ENCODE measurements at regions not wholly inside any gene's neighbourhood (a gene's known extent, or its start where the extent isn't known, plus 50 kb on each side); places are given as distances from the start of the nearest gene placed in this dataset.

- H3K4me3 ChIP-seq (ENCODE audit: low read depth, low read length), result no peak overlapping the region
- DNase-seq (ENCODE audit: low read depth), result no peak
- no peak for TF ChIP-seq CTCF (IDR thresholded peaks at IDR 0.05; ENCODE audit: control insufficient read depth, extremely low read depth, insufficient read depth)
Measured at GRCh38 chr1:228989676-228989991, 254.4 kb downstream of the RHOU start.

GRCh38 chr1:228989992-228990827, 254.9 kb downstream of the RHOU start:
- DNase-seq (ENCODE audit: low read depth), result no peak
- H3K4me3 ChIP-seq (ENCODE audit: low read depth, low read length), result no peak overlapping the region
- TF ChIP-seq CTCF (IDR thresholded peaks at IDR 0.05; ENCODE audit: control insufficient read depth, extremely low read depth, insufficient read depth), result no peak

DNA sequence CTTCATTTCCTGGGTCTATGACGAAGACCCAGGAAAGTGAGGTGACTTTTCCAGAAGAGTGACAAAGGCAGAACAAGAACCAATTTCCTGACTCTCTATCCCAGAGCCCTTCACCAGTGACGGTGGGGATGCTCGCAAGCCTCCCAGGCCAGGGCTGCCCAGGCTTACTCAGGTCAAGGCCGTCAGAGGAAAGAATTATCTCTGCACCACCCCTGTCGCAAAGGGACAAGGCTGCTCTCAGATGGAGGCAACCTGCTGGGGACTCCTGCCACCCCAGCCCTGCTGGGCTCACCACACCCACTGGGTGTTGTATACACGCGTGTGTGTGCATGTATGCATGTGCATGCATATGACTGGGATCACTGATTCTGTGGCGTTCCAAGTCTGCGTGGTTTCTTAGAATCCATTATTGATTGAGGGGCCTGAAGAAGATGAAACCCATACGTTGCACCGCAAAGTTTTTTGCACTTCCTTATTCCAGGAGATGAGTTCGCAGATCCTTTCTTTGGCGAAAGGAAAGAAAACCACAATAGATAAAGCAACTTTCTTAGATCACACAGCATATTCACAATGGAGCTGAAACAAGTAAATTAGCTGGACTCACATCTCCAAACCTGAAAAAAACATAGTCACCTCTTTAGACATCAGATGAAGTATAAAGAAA, 255.8 kb downstream of the RHOU start:
- no peak for DNase-seq (ENCODE audit: low read depth)
- no peak for TF ChIP-seq CTCF (IDR thresholded peaks at IDR 0.05; ENCODE audit: control insufficient read depth, extremely low read depth, insufficient read depth)
- H3K4me3 ChIP-seq (ENCODE audit: low read depth, low read length), result no peak overlapping the region

DNA sequence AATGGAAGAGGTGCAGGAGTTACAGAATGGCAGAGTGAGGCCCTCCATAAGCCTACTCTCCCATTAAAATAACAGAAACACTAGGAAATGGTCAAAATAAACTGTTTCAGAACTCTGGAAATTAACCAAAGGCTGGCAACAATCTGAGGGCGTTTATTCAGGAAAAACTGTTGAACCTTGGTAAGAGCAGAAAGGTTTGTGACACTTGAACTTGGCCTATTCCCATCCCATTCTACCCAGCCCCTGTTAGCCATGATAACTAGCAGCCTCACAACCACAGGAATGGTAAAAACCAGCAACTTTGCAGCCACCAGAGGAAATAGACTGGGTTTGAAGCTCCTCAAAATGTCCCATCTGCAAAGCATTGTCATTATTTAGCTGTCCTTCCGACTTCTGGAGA, 256.8 kb downstream of the RHOU start:
- DNase-seq (ENCODE audit: low read depth), result no peak
- no peak for TF ChIP-seq CTCF (IDR thresholded peaks at IDR 0.05; ENCODE audit: control insufficient read depth, extremely low read depth, insufficient read depth)
- H3K4me3 ChIP-seq (ENCODE audit: low read depth, low read length), result no peak overlapping the region

GRCh38 chr1:228992907-228993535, 257.7 kb downstream of the RHOU start:
- DNase-seq (ENCODE audit: low read depth), result no peak
- H3K4me3 ChIP-seq (ENCODE audit: low read depth, low read length), result no peak overlapping the region
- TF ChIP-seq CTCF (IDR thresholded peaks at IDR 0.05; ENCODE audit: control insufficient read depth, extremely low read depth, insufficient read depth), result no peak

DNA sequence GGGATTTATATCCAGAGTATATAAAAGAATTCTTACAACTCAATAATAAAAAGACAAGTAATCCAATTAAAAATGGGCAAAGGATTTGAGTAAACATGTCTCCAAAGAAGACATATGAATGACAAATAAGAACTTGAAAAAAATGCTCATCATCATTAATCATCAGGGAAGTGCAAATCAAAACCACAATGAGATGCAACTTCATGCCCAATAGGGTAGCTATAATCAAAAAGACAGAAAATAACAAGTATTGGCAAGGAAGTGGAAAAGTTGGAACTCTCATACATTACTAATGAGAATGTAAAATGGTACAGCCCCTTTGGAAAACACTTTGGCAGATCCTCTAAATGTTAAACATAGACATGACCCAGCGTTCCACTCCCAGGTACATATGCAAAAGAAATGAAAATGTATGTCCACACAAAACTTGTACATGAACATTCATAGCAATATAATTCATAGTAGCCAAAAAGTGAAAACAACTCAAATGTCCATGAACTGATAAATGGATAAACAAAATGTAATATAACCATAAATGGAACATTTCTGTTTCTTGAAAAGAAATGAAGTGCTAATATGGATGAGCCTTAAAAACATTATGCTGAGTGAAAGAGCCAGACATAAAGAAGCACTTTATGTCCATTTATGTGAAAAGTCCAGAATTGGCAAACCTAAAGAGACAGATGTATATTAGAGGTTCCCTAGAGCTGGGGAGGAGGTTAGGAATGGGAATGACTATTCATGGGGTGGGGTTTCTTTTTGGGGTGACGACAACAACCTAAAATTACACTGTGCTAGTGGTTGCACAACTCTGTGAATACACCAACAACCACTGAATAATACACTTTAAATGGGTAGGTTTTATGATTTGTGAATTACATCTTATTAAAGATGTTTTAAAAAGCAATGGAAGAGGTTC, 259.7 kb downstream of the RHOU start:
- no peak for DNase-seq (ENCODE audit: low read depth)
- no peak overlapping the region for H3K4me3 ChIP-seq (ENCODE audit: low read depth, low read length)
- no peak for TF ChIP-seq CTCF (IDR thresholded peaks at IDR 0.05; ENCODE audit: control insufficient read depth, extremely low read depth, insufficient read depth)
